ENCODE measurements at regions not wholly inside any gene's neighbourhood (a gene's known extent, or its start where the extent isn't known, plus 50 kb on each side); places are given as distances from the start of the nearest gene placed in this dataset.
A peak's percentile ranks its signal among the peaks of the same experiment; 100 is the strongest.

DNA sequence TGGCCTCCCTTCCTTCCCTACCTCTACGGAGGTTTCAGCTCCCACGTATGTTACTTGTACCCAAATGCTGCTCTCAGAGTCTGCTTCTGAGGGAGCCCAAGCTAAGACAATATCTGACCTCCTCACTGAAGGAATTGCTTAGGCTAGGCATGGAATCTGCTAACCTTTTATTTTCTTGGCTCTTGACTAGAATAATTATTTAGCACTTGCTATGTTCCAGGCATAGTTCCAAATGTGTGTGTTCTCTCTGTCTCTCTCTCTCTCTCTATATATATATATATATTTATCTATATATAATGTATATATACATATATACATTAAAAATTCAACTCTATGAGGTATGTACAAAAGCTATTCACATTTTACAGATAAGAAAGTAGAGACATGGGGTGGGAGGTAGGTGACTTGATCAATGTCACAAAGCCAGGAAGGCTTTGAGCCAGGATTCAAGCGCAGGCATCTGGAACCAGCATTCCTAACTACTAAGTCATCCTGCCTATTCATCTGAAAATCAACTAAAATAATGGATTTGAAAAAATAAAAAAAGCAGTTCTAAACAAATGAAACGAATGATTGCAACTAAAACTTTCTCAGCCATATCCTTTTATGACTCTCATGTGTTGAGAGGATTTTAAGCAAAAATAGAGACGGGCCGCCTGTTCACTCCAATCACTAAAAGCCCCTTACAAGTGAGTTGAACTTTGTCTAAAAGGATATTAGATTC is 189.7 kb upstream of the JAG1 start:
- Mint-ChIP-seq H3K4me1 (ENCODE audit: low read depth) (peaks cover 60% of the 10 kb centered on the region), H3K36me3 (ENCODE audit: low read depth) (no peaks in the 10 kb centered on the region), H3K4me3 (ENCODE audit: unreplicated experiment) (no peak overlapping the region), H3K27me3 (ENCODE audit: low read depth) (no peaks in the 10 kb centered on the region), H3K27ac (ENCODE audit: unreplicated experiment) (peak overlapping the region; percentile 73), H3K9me3 (ENCODE audit: low read depth) (peaks cover 3% of the 10 kb centered on the region)
- TF ChIP-seq CTCF (IDR thresholded peaks at IDR 0.05) = no peak
- no peak for DNase-seq (ENCODE audit: low spot score)

DNA sequence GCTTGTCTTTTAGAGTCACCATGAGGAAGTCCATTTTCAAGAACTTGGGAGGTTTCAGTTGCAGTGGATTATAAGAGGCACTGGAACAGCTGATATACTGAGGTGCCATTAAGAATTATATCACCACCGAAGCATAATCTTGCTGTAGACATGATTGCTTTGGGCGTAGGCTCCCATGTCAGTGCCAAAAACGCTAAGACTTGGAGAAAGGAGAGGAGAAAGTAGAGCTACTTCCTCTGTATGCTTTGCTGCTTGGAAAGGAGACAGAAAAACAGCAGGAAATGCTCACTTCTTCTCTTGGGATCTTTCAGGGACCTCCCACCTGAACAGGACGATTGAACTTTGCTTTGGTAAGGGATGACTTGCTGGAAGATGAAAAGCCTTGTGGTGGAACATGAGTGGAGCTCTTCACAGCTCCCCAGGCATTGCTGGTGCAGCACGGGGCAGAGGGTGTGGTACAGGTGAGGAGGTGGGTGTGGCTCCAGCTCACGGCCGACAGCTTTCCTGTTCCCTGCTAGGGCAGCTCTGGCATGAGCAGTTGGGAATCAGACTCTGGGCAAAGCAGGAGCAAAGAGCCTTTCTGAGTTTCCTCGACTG is 190.4 kb upstream of the JAG1 start:
- no peak for DNase-seq (ENCODE audit: low spot score)
- no peaks in the 10 kb centered on the region for H3K36me3 Mint-ChIP-seq (ENCODE audit: low read depth)
- no peak overlapping the region for H3K4me3 Mint-ChIP-seq (ENCODE audit: unreplicated experiment)
- peak overlapping the region; percentile 73 for H3K27ac Mint-ChIP-seq (ENCODE audit: unreplicated experiment)
- H3K27me3 Mint-ChIP-seq (ENCODE audit: low read depth) = no peaks in the 10 kb centered on the region
- TF ChIP-seq CTCF (IDR thresholded peaks at IDR 0.05) = no peak
- peaks cover 3% of the 10 kb centered on the region for H3K9me3 Mint-ChIP-seq (ENCODE audit: low read depth)
- peaks cover 58% of the 10 kb centered on the region for H3K4me1 Mint-ChIP-seq (ENCODE audit: low read depth)

DNA sequence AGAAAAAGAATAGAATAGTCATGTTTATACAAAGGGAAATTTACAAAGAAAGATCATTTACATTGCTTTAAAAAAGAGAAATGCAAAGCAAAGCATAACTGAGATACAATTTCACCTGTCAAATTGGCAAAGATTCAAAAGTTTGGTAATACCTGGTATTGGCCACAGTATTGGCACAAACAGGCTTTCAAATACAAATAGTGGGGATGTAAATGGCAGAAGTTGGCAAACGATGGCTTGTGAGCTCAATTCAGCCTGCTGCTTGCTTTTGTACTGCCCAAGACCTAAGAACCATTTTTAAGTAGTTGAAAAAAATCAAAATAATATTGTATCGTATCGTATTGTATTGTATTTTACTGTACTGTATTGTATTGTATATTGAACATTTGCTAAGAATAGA is 194.5 kb upstream of the JAG1 start:
- no peaks in the 10 kb centered on the region for H3K36me3 Mint-ChIP-seq (ENCODE audit: low read depth)
- H3K4me3 Mint-ChIP-seq (ENCODE audit: unreplicated experiment) = no peak overlapping the region
- TF ChIP-seq CTCF (IDR thresholded peaks at IDR 0.05) = no peak
- H3K27me3 Mint-ChIP-seq (ENCODE audit: low read depth) = no peaks in the 10 kb centered on the region
- peaks cover 16% of the 10 kb centered on the region for H3K4me1 Mint-ChIP-seq (ENCODE audit: low read depth)
- peaks cover 3% of the 10 kb centered on the region for H3K9me3 Mint-ChIP-seq (ENCODE audit: low read depth)
- H3K27ac Mint-ChIP-seq (ENCODE audit: unreplicated experiment) = no peak overlapping the region
- DNase-seq (ENCODE audit: low spot score) = no peak

DNA sequence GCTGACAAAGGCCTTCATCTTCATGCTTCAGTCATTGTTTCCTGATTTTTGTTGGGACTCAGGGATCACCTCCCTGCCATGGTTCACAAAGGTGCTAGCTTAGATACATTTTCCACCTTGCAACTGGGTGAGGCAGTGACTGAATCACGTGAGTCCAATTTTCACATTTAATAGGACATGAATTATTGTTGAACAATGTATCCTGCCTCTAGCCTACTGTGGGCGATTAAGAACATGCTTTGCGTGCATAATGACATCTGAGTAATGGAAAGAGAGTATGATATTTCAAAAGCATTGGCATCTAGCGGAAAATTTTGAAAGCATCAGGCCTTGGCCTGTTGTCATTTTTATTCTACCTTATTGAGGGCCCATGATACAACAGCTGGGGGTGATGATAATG is 199.2 kb upstream of the JAG1 start:
- no peak for TF ChIP-seq CTCF (IDR thresholded peaks at IDR 0.05)
- no peaks in the 10 kb centered on the region for H3K27me3 Mint-ChIP-seq (ENCODE audit: low read depth)

GRCh38 chr20:10875653-10876052 is 201.9 kb upstream of the JAG1 start:
- Mint-ChIP-seq H3K36me3 (ENCODE audit: low read depth) (no peaks in the 10 kb centered on the region), H3K4me3 (ENCODE audit: unreplicated experiment) (no peak overlapping the region), H3K27me3 (ENCODE audit: low read depth) (no peaks in the 10 kb centered on the region), H3K4me1 (ENCODE audit: low read depth) (peaks cover 9% of the 10 kb centered on the region), H3K9me3 (ENCODE audit: low read depth) (peaks cover 2% of the 10 kb centered on the region), H3K27ac (ENCODE audit: unreplicated experiment) (no peak overlapping the region)
- no peak for TF ChIP-seq CTCF (IDR thresholded peaks at IDR 0.05)
- no peak for DNase-seq (ENCODE audit: low spot score)

More for the DNA sequence above, 199.2 kb upstream of the JAG1 start:
- H3K27ac Mint-ChIP-seq (ENCODE audit: unreplicated experiment) = no peak overlapping the region
- no peaks in the 10 kb centered on the region for H3K36me3 Mint-ChIP-seq (ENCODE audit: low read depth)
- H3K4me1 Mint-ChIP-seq (ENCODE audit: low read depth) = peaks cover 9% of the 10 kb centered on the region
- no peak for DNase-seq (ENCODE audit: low spot score)
- no peak overlapping the region for H3K4me3 Mint-ChIP-seq (ENCODE audit: unreplicated experiment)
- H3K9me3 Mint-ChIP-seq (ENCODE audit: low read depth) = peaks cover 2% of the 10 kb centered on the region
